H1 (cell line): ENCODE measurements at regions not wholly inside any gene's neighbourhood (a gene's known extent, or its start where the extent isn't known, plus 50 kb on each side); places are given as distances from the start of the nearest gene placed in this dataset.

Experiments used
- BACH1 ChIP-seq: IDR thresholded peaks from 2 replicates; pipeline ENCODE4 v1.6.1; 2012; ENCODE audit warnings: low read length, improper control_type of control experiment
- BRCA1 ChIP-seq: IDR thresholded peaks from 2 replicates; pipeline ENCODE4 v1.6.1; 2012; ENCODE audit warnings: low read depth, low read length, improper control_type of control experiment
- CHD1 ChIP-seq: IDR thresholded peaks from 2 replicates; pipeline ENCODE4 v1.6.1; 2012; ENCODE audit warnings: low read depth, low read length, improper control_type of control experiment
- CHD7 ChIP-seq: fragments of 300-600 bp; sonication (generic); IDR thresholded peaks from 2 replicates; pipeline ENCODE4 v1.7.1; 2012; ENCODE audit warnings: low read length, moderate library complexity, mild to moderate bottlenecking, inconsistent platforms; ENCODE audit not compliant: insufficient replicate concordance
- CREB1 ChIP-seq: IDR thresholded peaks from 2 replicates; pipeline ENCODE4 v1.6.1; 2012; ENCODE audit warnings: inconsistent platforms
- EGR1 ChIP-seq: IDR thresholded peaks from 2 replicates; pipeline ENCODE4 v1.6.1; 2011; ENCODE audit warnings: low read depth, low read length, borderline replicate concordance
- EP300 ChIP-seq, 2 experiments: IDR thresholded peaks; 1 replicate in 1 of 2; 2 replicates in 1 of 2; pipeline ENCODE4 v1.6.1; 2011 to 2012; ENCODE audit warnings: low read depth in 2 of 2, low read length in 2 of 2, mild to moderate bottlenecking in 2 of 2, borderline replicate concordance in 1 of 2, inconsistent platforms in 1 of 2, moderate library complexity in 1 of 2
- JUND ChIP-seq: IDR thresholded peaks from 2 replicates; pipeline ENCODE4 v1.6.1; 2011; ENCODE audit warnings: mild to moderate bottlenecking, improper control_type of control experiment, low read length
- KDM1A ChIP-seq: fragments of 200-600, 300-600 bp; sonication (generic); IDR thresholded peaks from 2 replicates; pipeline ENCODE4 v1.7.1; 2016; ENCODE audit warnings: mild to moderate bottlenecking, low read length, borderline replicate concordance
- USF2 ChIP-seq: IDR thresholded peaks from 2 replicates; pipeline ENCODE4 v1.6.1; 2011; ENCODE audit warnings: low read length, improper control_type of control experiment

GRCh38 chr9:86500667-86501435, 146.6 kb upstream of the TUT7 start (continued):
- TF ChIP-seq CHD7, result no peak
- TF ChIP-seq CHD1, result no peak
- no peak for TF ChIP-seq BACH1
- no peak for TF ChIP-seq BRCA1
- TF ChIP-seq EP300 (IDR thresholded peaks at IDR 0.05; ENCODE audit: borderline replicate concordance in 1 of 2, low read depth in 2 of 2, low read length in 2 of 2), result no peak
- no peak for TF ChIP-seq KDM1A
- TF ChIP-seq EGR1, result no peak
- no peak for TF ChIP-seq CREB1
- no peak for TF ChIP-seq JUND
- TF ChIP-seq USF2, result no peak
